ENCODE measurements at regions not wholly inside any gene's neighbourhood (a gene's known extent, or its start where the extent isn't known, plus 50 kb on each side); places are given as distances from the start of the nearest gene placed in this dataset.
"Not testable (repeated sequence)": the region's sequence is repeated elsewhere in the genome, so short reads cannot be mapped to it uniquely, and the experiment has no call there.

- no peak for TF ChIP-seq POLR2A (IDR thresholded peaks at IDR 0.05; ENCODE audit: low read length)
- TF ChIP-seq GATA1 (IDR thresholded peaks at IDR 0.05; ENCODE audit: low read depth, low read length) = no peak
- DNase-seq = no peak
These were observed 177.6 kb downstream of the STK31 start for GRCh38 chr7:23887660-23888059.

GRCh38 chr7:23888958-23889357, 178.9 kb downstream of the STK31 start:
- TF ChIP-seq POLR2A (IDR thresholded peaks at IDR 0.05; ENCODE audit: low read length) (no peak), GATA1 (IDR thresholded peaks at IDR 0.05; ENCODE audit: low read depth, low read length) (no peak)
- no peak for DNase-seq

- DNase-seq = no peak
- TF ChIP-seq GATA1 (IDR thresholded peaks at IDR 0.05; ENCODE audit: low read depth, low read length) = no peak
- TF ChIP-seq POLR2A (IDR thresholded peaks at IDR 0.05; ENCODE audit: low read length) = no peak
These were observed 179.5 kb downstream of the STK31 start for GRCh38 chr7:23889566-23889965.

GRCh38 chr7:23892019-23892418, 182.0 kb downstream of the STK31 start:
- no peak for TF ChIP-seq POLR2A (IDR thresholded peaks at IDR 0.05; ENCODE audit: low read length)

GRCh38 chr7:23893176-23893941, 183.3 kb downstream of the STK31 start:
- TF ChIP-seq POLR2A (IDR thresholded peaks at IDR 0.05; ENCODE audit: low read length) (no peak), GATA1 (IDR thresholded peaks at IDR 0.05; ENCODE audit: low read depth, low read length) (no peak)
- no peak for DNase-seq

More at GRCh38 chr7:23892019-23892418, 182.0 kb downstream of the STK31 start:
- no peak for DNase-seq

GRCh38 chr7:23893942-23894891, 184.2 kb downstream of the STK31 start:
- DNase-seq = no peak
- TF ChIP-seq GATA1 (IDR thresholded peaks at IDR 0.05; ENCODE audit: low read depth, low read length) (no peak), POLR2A (IDR thresholded peaks at IDR 0.05; ENCODE audit: low read length) (no peak)

GRCh38 chr7:23894892-23895569, 185.0 kb downstream of the STK31 start:
- no peak for TF ChIP-seq POLR2A (IDR thresholded peaks at IDR 0.05; ENCODE audit: low read length)
- no peak for TF ChIP-seq GATA1 (IDR thresholded peaks at IDR 0.05; ENCODE audit: low read depth, low read length)
- no peak for DNase-seq

GRCh38 chr7:23895666-23896096, 185.7 kb downstream of the STK31 start:
- no peak for DNase-seq
- no peak for TF ChIP-seq GATA1 (IDR thresholded peaks at IDR 0.05; ENCODE audit: low read depth, low read length)
- no peak for TF ChIP-seq POLR2A (IDR thresholded peaks at IDR 0.05; ENCODE audit: low read length)

GRCh38 chr7:23898619-23899018, 188.6 kb downstream of the STK31 start:
- TF ChIP-seq GATA1 (IDR thresholded peaks at IDR 0.05; ENCODE audit: low read depth, low read length) (no peak), POLR2A (IDR thresholded peaks at IDR 0.05; ENCODE audit: low read length) (no peak)

GRCh38 chr7:23904901-23905300, 194.9 kb downstream of the STK31 start:
- DNase-seq = not testable (repeated sequence)

More at GRCh38 chr7:23898619-23899018, 188.6 kb downstream of the STK31 start:
- no peak for DNase-seq

- DNase-seq = peak in 1 of 2 experiments; percentile 7
- TF ChIP-seq POLR2A (IDR thresholded peaks at IDR 0.05; ENCODE audit: low read length) = no peak
- TF ChIP-seq GATA1 (IDR thresholded peaks at IDR 0.05; ENCODE audit: low read depth, low read length) = no peak
These were observed 197.0 kb downstream of the STK31 start for GRCh38 chr7:23907012-23907411.

- DNase-seq = no peak
- TF ChIP-seq POLR2A (IDR thresholded peaks at IDR 0.05; ENCODE audit: low read length) (no peak), GATA1 (IDR thresholded peaks at IDR 0.05; ENCODE audit: low read depth, low read length) (no peak)
These were observed 199.4 kb downstream of the STK31 start for GRCh38 chr7:23909426-23909825.

GRCh38 chr7:23912065-23912464, 202.0 kb downstream of the STK31 start:
- DNase-seq = no peak
- TF ChIP-seq GATA1 (IDR thresholded peaks at IDR 0.05; ENCODE audit: low read depth, low read length) (no peak), POLR2A (IDR thresholded peaks at IDR 0.05; ENCODE audit: low read length) (no peak)

- TF ChIP-seq GATA1 (IDR thresholded peaks at IDR 0.05; ENCODE audit: low read depth, low read length) = no peak
- DNase-seq = no peak
These were observed 203.0 kb downstream of the STK31 start for GRCh38 chr7:23913016-23913415.
